Mammary epithelial cell (primary cell): ENCODE measurements at regions not wholly inside any gene's neighbourhood (a gene's known extent, or its start where the extent isn't known, plus 50 kb on each side); places are given as distances from the start of the nearest gene placed in this dataset.

ENCODE experiments used
- CTCF ChIP-seq, 2 donors: IDR thresholded peaks in 1 of 2; conservative IDR thresholded peaks in 1 of 2; 2 replicates each; pipeline ENCODE4 v1.5.1; 2011 to 2012; ENCODE audit warnings: inconsistent platforms in 2 of 2, low read length in 2 of 2, mild to moderate bottlenecking in 2 of 2, control low read depth in 1 of 2, low read depth in 1 of 2; ENCODE audit not compliant: insufficient read depth in 1 of 2; ENCODE audit errors: extremely low read depth in 1 of 2
- EZH2 ChIP-seq: IDR thresholded peaks from 2 replicates; pipeline ENCODE4 v1.6.1; 2012; ENCODE audit warnings: low read length, inconsistent platforms, borderline replicate concordance

- TF ChIP-seq CTCF (conservative IDR thresholded peaks at IDR 0.05 in 1 of 2, IDR thresholded peaks at IDR 0.05 in 1 of 2; ENCODE audit: extremely low read depth in 1 of 2, insufficient read depth in 1 of 2, low read depth in 1 of 2, low read length in 2 of 2) (no peak), EZH2 (no peak)
Measured at GRCh38 chr2:19478409-19478808, 120.0 kb upstream of the OSR1 start.
